Thyroid gland (tissue), 4 donors: ENCODE measurements at regions not wholly inside any gene's neighbourhood (a gene's known extent, or its start where the extent isn't known, plus 50 kb on each side); places are given as distances from the start of the nearest gene placed in this dataset.

Experiments used
- DNase-seq, 2 donors: peaks; one replicate each; pipeline ENCODE4 v3.0.0-alpha.2; 2019
- H3K27ac ChIP-seq, 3 donors: fragments of 200-600 bp; sonication (generic); 1 replicate in 2 of 3; 2 replicates in 1 of 3; pipeline ENCODE4 v1.5.1; 2016 to 2019; ENCODE audit warnings: mild to moderate bottlenecking in 1 of 3, moderate library complexity in 1 of 3
- H3K27me3 ChIP-seq: fragments of 200-600 bp; sonication (generic); one replicate; pipeline ENCODE4 v1.5.1; 2019
- H3K36me3 ChIP-seq, 2 donors: fragments of 200-600 bp; sonication (generic); one replicate each; pipeline ENCODE4 v1.5.1; 2016 to 2019
- H3K4me1 ChIP-seq, 2 donors: fragments of 200-600 bp; sonication (generic); one replicate each; pipeline ENCODE4 v1.5.1; 2017 to 2019
- H3K4me3 ChIP-seq, 3 donors: fragments of 200-600 bp; sonication (generic); replicated peaks in 1 of 3; 1 replicate in 2 of 3; 2 replicates in 1 of 3; pipeline ENCODE4 v1.5.1; 2016; ENCODE audit warnings: mild to moderate bottlenecking in 1 of 3
- H3K9me3 ChIP-seq: fragments of 200-600 bp; sonication (generic); one replicate; pipeline ENCODE4 v1.5.1; 2017
- CTCF ChIP-seq, 6 experiments: fragments of 200-600 bp in 3 of 6; fragments of 450-650 bp in 3 of 6; sonication (generic) in 3 of 6; IDR thresholded peaks; one replicate each; pipeline ENCODE4 v1.5.1; 2016 to 2019; ENCODE audit warnings: antibody characterized with exemption in 6 of 6, mild to moderate bottlenecking in 2 of 6, inconsistent platforms in 1 of 6, moderate library complexity in 1 of 6
- POLR2A ChIP-seq, 2 donors: fragments of 450-650 bp; IDR thresholded peaks; one replicate each; pipeline ENCODE4 v1.6.1; 2017; ENCODE audit warnings: antibody characterized with exemption in 2 of 2, mild to moderate bottlenecking in 2 of 2, moderate library complexity in 1 of 2
- WGBS, 2 donors: methylation state at CpG; one replicate each; pipeline ENCODE4 v1.1.5; 2017; 5-methylcytosine and 5-hydroxymethylcytosine counted together
- intact Hi-C: fragments of 100-400 bp; cut with DNase I; formaldehyde crosslinking; loops from one replicate; pipeline ENCODE4 v1.15.1; 2023

GRCh38 chr13:60788156-60788829 is 391.3 kb downstream of the TDRD3 start:
- 62 to 71% methylated on average over 3 of the region's 3 CpGs for WGBS, 2 donors
- no peak overlapping the region for H3K27ac ChIP-seq
- no peaks in the 10 kb centered on the region for H3K4me1 ChIP-seq
- no peak overlapping the region for H3K4me3 ChIP-seq
- intact Hi-C loops, result no loop called here
- DNase-seq, result no peak
- H3K36me3 ChIP-seq, result no peaks in the 10 kb centered on the region
- H3K27me3 ChIP-seq, result no peaks in the 10 kb centered on the region
- H3K9me3 ChIP-seq, result no peaks in the 10 kb centered on the region
- no peak for TF ChIP-seq POLR2A (IDR thresholded peaks at IDR 0.05)
- no peak for TF ChIP-seq CTCF (IDR thresholded peaks at IDR 0.05)

DNA sequence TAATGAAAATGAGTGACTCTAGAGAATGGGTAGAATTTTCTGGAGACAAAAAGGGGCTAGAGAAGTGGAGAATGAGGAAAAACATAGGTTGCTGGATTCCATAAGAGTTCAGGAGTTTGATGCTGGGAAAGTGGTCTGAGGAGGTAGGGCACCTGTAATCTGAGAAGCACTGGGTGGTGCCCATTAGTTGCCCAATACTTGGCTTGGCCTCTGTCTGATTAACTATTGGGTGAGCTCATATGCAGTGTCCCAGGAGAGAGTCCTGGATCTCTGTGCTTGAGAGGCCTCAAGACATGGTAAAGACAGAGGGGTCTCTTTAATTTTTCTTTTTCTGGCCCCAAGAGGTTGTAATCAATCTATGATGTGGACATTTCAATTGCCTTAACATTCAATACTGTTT is 390.1 kb downstream of the TDRD3 start:
- DNase-seq, result no peak
- no peak overlapping the region for H3K4me3 ChIP-seq
- TF ChIP-seq CTCF (IDR thresholded peaks at IDR 0.05) (no peak), POLR2A (IDR thresholded peaks at IDR 0.05) (no peak)
- no peak overlapping the region for H3K27ac ChIP-seq
- no peaks in the 10 kb centered on the region for H3K9me3 ChIP-seq
- H3K36me3 ChIP-seq, result no peaks in the 10 kb centered on the region
- intact Hi-C loops, result no loop called here
- H3K4me1 ChIP-seq, result no peaks in the 10 kb centered on the region
- no peaks in the 10 kb centered on the region for H3K27me3 ChIP-seq

DNA sequence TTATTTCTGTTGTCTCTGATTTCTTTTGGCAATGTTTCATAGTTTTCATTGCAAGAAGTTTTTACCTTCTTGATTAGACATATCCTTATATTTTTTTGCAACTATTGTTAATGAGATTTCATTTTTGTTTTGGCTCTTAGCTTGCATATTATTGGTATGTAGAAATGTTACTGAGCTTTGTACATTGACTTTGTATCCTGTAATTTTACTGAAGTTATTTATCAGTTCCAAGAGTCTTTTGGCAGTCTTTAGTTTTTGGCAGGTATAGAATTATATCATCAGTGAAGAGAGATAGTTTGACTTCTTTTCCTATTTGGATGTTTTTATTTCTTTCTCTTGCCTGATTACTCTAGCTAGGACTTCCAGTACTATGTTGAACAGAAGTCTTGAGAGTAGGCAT is 375.7 kb downstream of the TDRD3 start:
- no peaks in the 10 kb centered on the region for H3K4me1 ChIP-seq
- no peaks in the 10 kb centered on the region for H3K36me3 ChIP-seq
- no peak overlapping the region for H3K4me3 ChIP-seq
- intact Hi-C loops, result no loop called here
- DNase-seq, result no peak
- no peaks in the 10 kb centered on the region for H3K9me3 ChIP-seq
- no peak overlapping the region for H3K27ac ChIP-seq
- TF ChIP-seq CTCF (IDR thresholded peaks at IDR 0.05), result no peak
- no peak for TF ChIP-seq POLR2A (IDR thresholded peaks at IDR 0.05)
- H3K27me3 ChIP-seq, result no peaks in the 10 kb centered on the region

- intact Hi-C loops, result no loop called here
- 36 to 42% methylated on average over 5 of the region's 5 CpGs for WGBS, 2 donors
- H3K36me3 ChIP-seq, result no peaks in the 10 kb centered on the region
- peak; percentile 77 to 86 for DNase-seq
- H3K4me1 ChIP-seq, result peaks cover 15 to 17% of the 10 kb centered on the region in 2 donors
- peak overlapping the region; percentile 43 to 63 (median 59) for H3K27ac ChIP-seq
- no peaks in the 10 kb centered on the region for H3K27me3 ChIP-seq
- TF ChIP-seq POLR2A (IDR thresholded peaks at IDR 0.05), result no peak
- no peak for TF ChIP-seq CTCF (IDR thresholded peaks at IDR 0.05)
- H3K4me3 ChIP-seq, result no peak overlapping the region
- no peaks in the 10 kb centered on the region for H3K9me3 ChIP-seq
Observed at GRCh38 chr13:60765700-60766411, 368.8 kb downstream of the TDRD3 start.

GRCh38 chr13:60759499-60759898 is 362.5 kb downstream of the TDRD3 start:
- Histone ChIP-seq H3K27ac (no peak overlapping the region), H3K4me3 (no peak overlapping the region), H3K9me3 (no peaks in the 10 kb centered on the region), H3K4me1 (peaks cover 0 to 3% of the 10 kb centered on the region in 2 donors), H3K27me3 (no peaks in the 10 kb centered on the region), H3K36me3 (no peaks in the 10 kb centered on the region)
- TF ChIP-seq CTCF (IDR thresholded peaks at IDR 0.05) (no peak), POLR2A (IDR thresholded peaks at IDR 0.05) (no peak)
- intact Hi-C loops, result no loop called here
- WGBS, 2 donors, result 17 to 19% methylated on average over 9 of the region's 9 CpGs
- peak; percentile 29 to 59 for DNase-seq
